KG1 (cell line): ENCODE measurements at regions not wholly inside any gene's neighbourhood (a gene's known extent, or its start where the extent isn't known, plus 50 kb on each side); places are given as distances from the start of the nearest gene placed in this dataset.

Experiments
- DNase-seq: peaks from one replicate; lab custom pipeline; 2025; lab: John Stamatoyannopoulos, UW

- no peak for DNase-seq
Observed at GRCh38 chr3:161444694-161445077, 51.9 kb upstream of the OTOL1 start.

- DNase-seq = no peak
Observed at GRCh38 chr3:161443921-161444693, 52.5 kb upstream of the OTOL1 start.

GRCh38 chr3:161430307-161430706, 59.0 kb upstream of the SPTSSB start:
- DNase-seq = no peak

GRCh38 chr3:161427347-161427746, 56.0 kb upstream of the SPTSSB start:
- DNase-seq = no peak

GRCh38 chr3:161426758-161427157, 55.4 kb upstream of the SPTSSB start:
- no peak for DNase-seq

- DNase-seq = peak; percentile 25
Observed at GRCh38 chr3:161423911-161424522, 52.7 kb upstream of the SPTSSB start.

- no peak for DNase-seq
Observed at GRCh38 chr3:161422171-161422700, 50.9 kb upstream of the SPTSSB start.
